HG03342 (cell line): ENCODE measurements at regions not wholly inside any gene's neighbourhood (a gene's known extent, or its start where the extent isn't known, plus 50 kb on each side); places are given as distances from the start of the nearest gene placed in this dataset.

Experiments
- ATAC-seq: cut with Tn5 transposase; IDR thresholded peaks from one replicate; pipeline ENCODE4 v1.9.1; 2021; ENCODE audit warnings: mild to moderate bottlenecking, moderate library complexity; ENCODE audit not compliant: unreplicated experiment

- no peak for ATAC-seq
Measured at GRCh38 chr5:28214292-28214691, 1175.9 kb upstream of the CDH9 start.

DNA sequence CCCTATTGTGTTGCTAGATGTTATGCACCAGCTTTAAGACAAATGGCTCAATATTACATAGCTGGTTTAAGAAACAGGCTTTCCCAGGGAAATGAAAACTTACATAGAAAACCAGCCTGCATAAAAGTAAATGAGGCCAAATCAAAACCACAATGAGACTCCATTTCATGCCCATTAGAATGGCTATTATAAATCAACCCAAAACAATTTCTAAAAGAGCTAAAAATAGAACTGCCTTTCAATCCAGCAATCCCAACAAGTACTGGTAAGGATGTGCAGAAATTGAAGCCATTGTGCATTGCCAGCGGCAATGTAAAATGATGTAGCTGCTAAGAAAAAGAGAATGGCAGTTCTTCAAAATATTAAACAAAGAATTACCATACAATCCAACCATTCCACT is 1170.0 kb upstream of the CDH9 start:
- no peak for ATAC-seq

- ATAC-seq, result no peak
Measured at GRCh38 chr5:28190011-28190410, 1151.6 kb upstream of the CDH9 start.

GRCh38 chr5:28174691-28175090 is 1136.3 kb upstream of the CDH9 start:
- ATAC-seq, result no peak

DNA sequence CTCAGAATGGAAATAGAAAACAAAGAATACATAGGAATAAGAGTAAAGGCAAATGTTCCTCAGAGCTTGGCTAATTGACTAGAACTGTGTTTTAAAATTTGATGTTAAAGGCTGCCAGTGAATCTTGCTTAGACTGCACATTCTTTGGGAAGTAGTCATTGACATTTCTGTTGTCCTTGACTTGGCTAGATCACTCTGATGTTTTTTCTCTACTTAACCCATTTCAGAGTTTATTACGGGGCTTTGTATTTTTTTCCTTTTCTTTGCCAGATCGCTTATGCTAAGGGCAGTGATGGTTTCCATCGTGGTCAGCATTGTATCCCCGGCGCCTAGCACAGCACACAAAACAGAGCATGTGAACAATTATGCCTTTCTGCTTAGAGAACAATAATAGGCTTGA is 1126.7 kb upstream of the CDH9 start:
- no peak for ATAC-seq

DNA sequence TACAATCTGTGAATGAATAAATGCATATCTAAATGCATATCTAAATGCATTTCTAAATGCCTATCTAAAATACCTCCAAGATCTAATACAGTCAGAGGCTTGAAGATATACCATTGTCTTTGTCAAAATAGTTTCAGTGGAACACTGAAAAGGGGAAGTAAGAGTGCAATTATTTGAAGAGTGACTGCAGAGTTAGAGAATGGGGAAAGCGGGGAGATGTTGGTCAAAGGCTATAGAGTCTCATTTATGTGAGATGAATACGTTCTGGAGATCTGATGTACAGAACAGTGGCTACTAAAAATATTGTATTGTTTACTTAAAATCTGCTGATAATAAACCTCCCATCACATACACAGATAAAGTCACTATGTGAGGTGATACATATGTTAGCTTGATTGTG is 1126.2 kb upstream of the CDH9 start:
- ATAC-seq, result no peak

GRCh38 chr5:28156981-28157380 is 1118.6 kb upstream of the CDH9 start:
- no peak for ATAC-seq

- ATAC-seq, result no peak
Measured at GRCh38 chr5:28143519-28143918, 1105.1 kb upstream of the CDH9 start.

DNA sequence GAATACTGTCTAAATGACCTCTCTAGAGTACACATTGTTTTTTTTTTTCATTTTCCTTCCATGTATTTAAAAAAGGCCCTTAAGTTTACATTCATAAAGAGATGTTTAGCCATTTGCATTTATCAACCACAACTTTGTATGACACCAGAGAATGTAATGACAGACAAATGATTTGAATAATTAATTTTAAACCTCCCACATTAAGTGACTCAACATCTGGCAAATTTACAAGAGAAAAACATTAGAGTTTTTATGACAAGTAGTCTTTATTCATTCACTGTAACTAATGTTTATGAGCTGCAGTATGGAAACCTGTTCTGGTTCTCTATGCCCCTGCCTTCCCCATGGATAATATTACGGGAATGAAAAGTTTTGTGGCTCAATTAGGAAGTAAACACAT is 1093.8 kb upstream of the CDH9 start:
- no peak for ATAC-seq

DNA sequence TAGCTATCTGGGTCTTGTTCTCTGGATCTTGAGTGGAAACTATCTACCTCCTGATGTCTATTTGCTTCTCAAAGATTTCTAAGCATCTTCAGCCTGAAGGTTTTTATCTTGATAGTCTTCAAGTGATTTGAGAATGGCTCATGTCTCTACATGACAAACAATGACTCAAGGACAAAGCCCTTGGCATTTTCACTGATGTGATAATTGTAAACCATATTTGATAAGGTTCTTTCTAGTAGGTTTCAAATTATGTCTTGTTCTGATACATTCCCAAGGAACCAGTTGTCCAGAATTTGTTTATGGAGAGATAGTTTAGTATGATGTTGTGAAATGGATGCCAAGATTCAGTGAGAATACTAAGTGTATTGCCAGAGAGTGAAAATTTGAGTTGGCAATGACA is 1079.3 kb upstream of the CDH9 start:
- ATAC-seq, result no peak

DNA sequence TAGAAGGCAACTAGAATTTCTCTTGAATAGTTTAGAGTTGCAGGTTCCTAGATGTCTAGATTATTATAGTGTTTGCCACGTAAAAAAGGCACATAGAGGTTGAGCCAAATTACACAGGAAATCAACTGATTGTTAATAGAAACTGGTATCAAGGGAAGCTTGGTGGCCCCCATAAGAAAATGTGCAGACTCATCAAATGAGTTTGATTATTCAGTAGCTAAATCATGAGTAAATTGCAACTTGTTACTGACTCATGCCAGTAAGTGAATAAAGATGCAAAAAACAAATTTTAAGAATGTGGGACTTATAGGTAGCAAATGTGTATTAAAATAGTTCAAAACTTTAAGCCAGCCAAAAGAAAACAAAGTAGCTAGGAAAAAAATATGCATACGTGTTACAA is 1078.9 kb upstream of the CDH9 start:
- no peak for ATAC-seq

- ATAC-seq, result no peak
Measured at GRCh38 chr5:28110781-28111180, 1072.4 kb upstream of the CDH9 start.

GRCh38 chr5:28104080-28104479 is 1065.7 kb upstream of the CDH9 start:
- no peak for ATAC-seq

DNA sequence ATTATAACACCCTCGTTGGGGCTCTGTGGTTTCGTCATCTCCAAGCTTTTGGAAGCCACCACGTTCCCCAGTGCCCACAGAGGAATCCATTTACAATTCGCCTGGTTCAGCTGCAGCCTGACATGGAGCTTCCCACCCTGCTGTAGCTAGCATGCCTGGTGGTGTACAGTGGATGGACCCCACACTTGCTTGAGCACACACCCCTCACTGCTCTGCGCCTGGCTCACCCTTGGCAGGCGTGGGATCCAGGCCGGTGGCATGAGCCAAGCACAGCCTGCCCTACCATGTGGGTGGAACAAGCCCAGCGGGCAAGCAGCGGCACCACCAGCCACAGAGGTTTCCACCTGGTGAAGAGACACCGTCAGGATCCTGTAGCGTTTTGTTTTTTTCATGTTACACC is 1045.7 kb upstream of the CDH9 start:
- no peak for ATAC-seq

GRCh38 chr5:28082610-28083009 is 1044.2 kb upstream of the CDH9 start:
- no peak for ATAC-seq

GRCh38 chr5:28077291-28078240 is 1039.2 kb upstream of the CDH9 start:
- ATAC-seq, result no peak

DNA sequence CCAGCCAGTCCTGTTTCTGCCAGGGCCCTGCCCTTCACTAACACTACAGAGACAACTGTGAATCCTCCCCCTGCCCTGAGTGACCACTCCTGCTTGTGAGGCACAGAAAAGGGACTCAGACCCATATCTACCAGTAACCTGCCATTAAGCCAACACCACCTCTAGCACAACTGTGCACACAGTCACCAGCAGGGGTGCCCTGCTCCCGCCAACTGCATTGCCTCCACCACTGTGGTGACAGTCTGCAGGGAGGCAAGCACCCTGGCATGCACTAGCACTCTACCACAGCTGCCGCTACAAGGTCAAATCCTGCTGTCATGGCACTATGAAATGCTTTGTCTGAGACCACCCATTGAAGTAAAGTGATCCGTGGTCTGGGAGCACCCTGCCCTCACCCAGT is 1028.5 kb upstream of the CDH9 start:
- no peak for ATAC-seq

- ATAC-seq, result no peak
Measured at GRCh38 chr5:28065656-28066055, 1027.3 kb upstream of the CDH9 start.

GRCh38 chr5:28046596-28046995 is 1008.2 kb upstream of the CDH9 start:
- no peak for ATAC-seq

DNA sequence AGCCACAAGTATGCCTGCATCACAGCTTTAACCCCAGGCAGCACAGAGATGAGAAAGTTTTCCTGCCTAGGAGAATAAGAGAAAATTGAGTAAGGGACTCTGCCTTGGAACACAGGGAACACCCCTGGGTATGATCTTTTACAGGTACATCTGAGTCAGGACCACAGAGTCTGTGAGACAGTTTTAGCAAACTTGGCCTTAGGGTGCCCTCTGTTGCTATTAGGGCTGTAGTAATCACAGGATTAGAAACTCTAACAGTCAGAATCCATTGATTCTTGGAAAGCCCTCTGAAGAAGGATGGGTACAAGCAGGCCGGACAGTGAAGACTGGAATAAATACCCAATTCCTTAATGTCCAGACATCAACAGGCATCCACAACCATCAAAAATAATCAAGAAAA is 989.5 kb upstream of the CDH9 start:
- ATAC-seq, result no peak

DNA sequence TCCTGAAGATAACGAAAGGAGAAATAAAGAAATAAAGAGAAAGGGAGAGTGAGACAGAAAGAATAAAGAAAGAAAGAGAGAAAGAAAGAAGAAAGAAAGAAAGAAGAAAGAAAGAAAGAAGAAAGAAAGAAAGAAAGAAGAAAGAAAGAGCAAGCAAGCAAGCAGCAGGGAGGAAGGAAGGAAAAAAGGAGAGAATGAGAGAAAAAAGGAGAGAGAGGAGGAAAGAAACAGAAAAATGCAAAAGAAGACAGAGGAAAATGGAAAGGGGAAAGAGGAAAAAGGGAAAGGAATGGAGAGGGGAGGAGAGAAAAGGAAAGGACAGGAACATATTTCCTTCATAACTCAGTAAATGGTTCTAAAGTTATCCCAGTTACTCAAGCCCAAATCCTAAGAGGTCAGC is 978.8 kb upstream of the CDH9 start:
- no peak for ATAC-seq

DNA sequence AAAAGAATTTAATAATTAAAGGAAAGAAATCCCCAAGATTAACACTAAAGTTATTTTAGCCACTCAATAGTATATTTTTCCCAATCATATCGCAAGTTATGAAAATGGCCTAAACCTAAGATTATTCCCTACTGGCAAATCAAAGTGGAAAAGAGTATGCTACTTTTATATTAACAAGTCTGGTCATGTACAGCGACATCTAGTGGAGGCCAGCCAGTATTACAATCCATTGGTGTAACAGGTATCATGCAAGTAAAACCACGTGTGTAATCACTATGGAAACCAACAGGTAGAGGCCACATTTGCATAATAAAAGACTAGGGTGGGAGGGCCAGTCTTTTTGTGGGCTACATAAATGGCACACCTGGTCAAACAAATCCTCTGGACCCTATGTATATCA is 976.4 kb upstream of the CDH9 start:
- ATAC-seq, result no peak

DNA sequence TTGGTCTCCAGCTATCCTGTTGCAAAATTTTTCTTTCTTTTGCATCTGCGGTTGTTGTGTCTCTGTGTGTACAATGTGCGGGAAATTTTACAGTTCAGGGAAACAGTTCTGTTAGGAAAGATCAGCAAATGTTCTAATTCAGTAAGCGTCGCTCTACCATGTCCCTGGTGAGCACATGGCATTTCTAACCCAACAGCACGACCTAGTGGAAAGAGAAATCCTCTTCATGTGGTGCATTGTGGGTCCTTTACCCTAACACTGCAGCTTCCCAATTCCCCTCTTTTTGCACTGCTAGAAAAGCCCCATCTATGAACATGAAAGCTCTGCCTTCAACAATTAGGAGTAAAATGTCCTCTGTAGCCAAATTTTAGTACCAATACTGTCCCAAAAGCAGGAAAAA is 974.2 kb upstream of the CDH9 start:
- ATAC-seq, result no peak
